ENCODE measurements at regions not wholly inside any gene's neighbourhood (a gene's known extent, or its start where the extent isn't known, plus 50 kb on each side); places are given as distances from the start of the nearest gene placed in this dataset.

DNA sequence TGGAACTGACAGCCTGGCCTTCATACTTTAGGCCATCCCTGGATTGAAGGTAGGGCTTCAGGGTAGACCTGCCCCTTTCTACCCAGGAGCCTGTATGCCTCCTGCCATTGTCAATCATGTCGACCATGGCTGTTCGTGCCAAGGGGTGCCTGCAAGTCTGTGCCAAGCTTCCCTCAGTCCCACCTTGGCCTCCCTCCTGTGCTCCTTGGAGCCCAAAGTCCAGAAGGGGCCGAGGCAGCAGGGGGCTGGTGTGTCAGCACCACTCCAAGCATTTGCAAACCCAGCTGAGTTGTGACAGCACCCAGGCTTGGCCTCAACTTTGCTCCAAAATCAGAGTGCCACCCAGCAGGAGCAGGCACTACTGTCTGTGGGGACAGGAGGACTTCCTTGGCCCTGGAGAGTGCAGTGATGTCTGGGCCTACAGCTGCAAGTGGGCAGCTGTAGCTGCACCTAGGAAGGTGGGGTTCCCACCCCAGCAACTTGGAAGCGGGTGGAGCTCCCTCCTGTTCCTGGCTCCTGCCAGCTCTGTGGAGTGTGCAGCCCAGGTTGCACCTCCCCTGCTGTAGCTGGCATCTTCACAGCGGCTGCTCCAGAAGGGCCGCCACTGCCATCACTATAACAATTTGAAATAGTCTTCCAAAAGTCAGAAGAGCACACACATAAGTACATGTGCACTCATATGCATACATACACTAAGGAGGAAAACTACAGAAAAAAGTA is 1719.3 kb downstream of the HACE1 start:
- H3K4me3 ChIP-seq (ENCODE audit: control insufficient read depth in 1 of 7, extremely low read depth in 1 of 7, insufficient read depth in 4 of 7, low read depth in 2 of 7, low read length in 6 of 7): no peak overlapping the region
- CTCF ChIA-PET: no interaction called here
- H3K27me3 ChIP-seq (replicated peaks in 2 of 5; ENCODE audit: control insufficient read depth in 4 of 5, insufficient read depth in 5 of 5, low read length in 4 of 5): no peaks in the 10 kb centered on the region
- H3K9me3 ChIP-seq (ENCODE audit: control extremely low read depth in 1 of 5, control insufficient read depth in 4 of 5, insufficient read depth in 2 of 5, low read depth in 1 of 5, low read length in 4 of 5): no peaks in the 10 kb centered on the region
- WGBS (ENCODE audit: insufficient coverage): 86% methylated on average over 4 of the region's 6 CpGs
- H3K27ac ChIP-seq (ENCODE audit: insufficient read depth in 1 of 2, low read depth in 1 of 2, low read length in 2 of 2, poor library complexity in 1 of 2, severe bottlenecking in 2 of 2): no peak overlapping the region
- no peaks in the 10 kb centered on the region for H3K4me1 ChIP-seq (ENCODE audit: control extremely low read depth in 1 of 4, control insufficient read depth in 4 of 4, insufficient read depth in 4 of 4, low read length in 3 of 4)
- H3K36me3 ChIP-seq (ENCODE audit: control insufficient read depth in 4 of 4, insufficient read depth in 4 of 4, low read length in 3 of 4): no peaks in the 10 kb centered on the region
- POLR2A ChIA-PET: no interaction called here
- DNase-seq: no peak

DNA sequence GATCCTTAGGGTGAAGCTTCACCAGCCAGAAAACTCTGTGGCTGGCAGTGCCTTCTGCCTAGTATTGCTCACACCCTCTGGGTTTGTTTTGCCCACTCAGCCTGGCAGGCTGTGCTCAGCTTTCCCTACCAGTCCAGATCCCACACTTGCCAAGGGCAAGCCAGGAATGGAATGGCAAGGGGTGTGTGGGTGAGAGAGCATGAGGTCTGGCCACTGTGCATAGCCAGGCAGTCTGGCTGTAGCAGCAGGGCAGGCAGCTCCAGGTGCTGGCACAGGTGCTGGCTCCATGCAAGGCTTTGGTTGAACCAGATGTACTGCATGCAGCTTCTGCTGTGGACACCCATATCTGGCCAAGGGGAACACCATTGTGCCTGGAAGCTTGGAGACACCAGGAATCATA is 1720.3 kb downstream of the HACE1 start:
- DNase-seq: no peak
- ChIA-PET POLR2A (no interaction called here), CTCF (no interaction called here)
- Histone ChIP-seq H3K36me3 (ENCODE audit: control insufficient read depth in 4 of 4, insufficient read depth in 4 of 4, low read length in 3 of 4) (no peaks in the 10 kb centered on the region), H3K4me1 (ENCODE audit: control extremely low read depth in 1 of 4, control insufficient read depth in 4 of 4, insufficient read depth in 4 of 4, low read length in 3 of 4) (no peaks in the 10 kb centered on the region), H3K27ac (ENCODE audit: insufficient read depth in 1 of 2, low read depth in 1 of 2, low read length in 2 of 2, poor library complexity in 1 of 2, severe bottlenecking in 2 of 2) (no peak overlapping the region), H3K27me3 (replicated peaks in 2 of 5; ENCODE audit: control insufficient read depth in 4 of 5, insufficient read depth in 5 of 5, low read length in 4 of 5) (no peaks in the 10 kb centered on the region), H3K9me3 (ENCODE audit: control extremely low read depth in 1 of 5, control insufficient read depth in 4 of 5, insufficient read depth in 2 of 5, low read depth in 1 of 5, low read length in 4 of 5) (no peaks in the 10 kb centered on the region), H3K4me3 (ENCODE audit: control insufficient read depth in 1 of 7, extremely low read depth in 1 of 7, insufficient read depth in 4 of 7, low read depth in 2 of 7, low read length in 6 of 7) (no peak overlapping the region)

DNA sequence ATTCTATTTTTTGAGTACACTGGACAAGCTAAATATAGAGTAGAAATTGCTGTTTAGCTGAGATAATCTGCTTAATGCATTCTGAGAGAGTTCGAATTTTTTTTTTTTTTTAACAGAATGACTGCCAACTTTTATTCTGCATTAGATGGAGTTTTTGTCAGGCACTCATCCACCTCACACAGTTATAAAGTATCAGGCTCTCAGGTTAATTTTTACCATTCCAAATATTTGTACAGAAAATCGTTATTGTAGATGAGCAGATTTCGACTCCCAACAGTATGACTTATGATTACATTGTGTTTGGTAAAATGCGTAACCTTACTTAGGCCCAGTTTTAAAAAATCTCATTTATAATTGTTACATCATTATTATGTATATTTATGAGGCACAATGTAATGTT is 1731.0 kb downstream of the GRIK2 start:
- ChIA-PET POLR2A (no interaction called here), CTCF (no interaction called here)
- no peak overlapping the region for H3K27ac ChIP-seq (ENCODE audit: insufficient read depth in 1 of 2, low read depth in 1 of 2, low read length in 2 of 2, poor library complexity in 1 of 2, severe bottlenecking in 2 of 2)
- H3K9me3 ChIP-seq (ENCODE audit: control extremely low read depth in 1 of 5, control insufficient read depth in 4 of 5, insufficient read depth in 2 of 5, low read depth in 1 of 5, low read length in 4 of 5): no peaks in the 10 kb centered on the region
- DNase-seq: no peak
- H3K27me3 ChIP-seq (replicated peaks in 2 of 5; ENCODE audit: control insufficient read depth in 4 of 5, insufficient read depth in 5 of 5, low read length in 4 of 5): no peaks in the 10 kb centered on the region
- H3K4me1 ChIP-seq (ENCODE audit: control extremely low read depth in 1 of 4, control insufficient read depth in 4 of 4, insufficient read depth in 4 of 4, low read length in 3 of 4): no peaks in the 10 kb centered on the region
- no peaks in the 10 kb centered on the region for H3K36me3 ChIP-seq (ENCODE audit: control insufficient read depth in 4 of 4, insufficient read depth in 4 of 4, low read length in 3 of 4)
- H3K4me3 ChIP-seq (ENCODE audit: control insufficient read depth in 1 of 7, extremely low read depth in 1 of 7, insufficient read depth in 4 of 7, low read depth in 2 of 7, low read length in 6 of 7): no peak overlapping the region
- WGBS (ENCODE audit: insufficient coverage): 80% methylated on average over 1 of the region's 4 CpGs

- CTCF ChIA-PET: interaction anchor here (1.4 kb wide), 1 partner anchor 11 kb away, joined by 3 read pairs; no protein-coding TSS in a partner anchor
Measured at GRCh38 chr6:103122766-103123601, 1729.5 kb downstream of the GRIK2 start.

DNA sequence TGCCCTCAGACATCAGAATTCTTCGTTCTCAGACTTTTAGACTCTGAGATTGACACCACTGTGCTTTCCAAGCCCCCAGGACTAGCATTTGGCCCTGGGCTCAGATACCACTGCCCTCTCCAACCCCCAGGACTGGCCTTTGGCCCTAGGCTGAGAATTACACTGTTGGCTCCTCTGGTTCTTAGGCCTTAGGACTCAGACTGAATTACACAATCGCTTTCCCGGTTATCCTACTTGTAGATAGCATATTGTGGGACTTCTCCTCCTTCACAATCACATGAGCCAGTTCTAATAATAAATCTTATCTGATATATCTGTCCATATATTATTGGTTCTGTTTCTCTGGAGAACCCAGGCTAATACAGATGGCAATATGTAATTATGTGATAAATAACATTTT is 1725.5 kb downstream of the GRIK2 start:
- Histone ChIP-seq H3K4me1 (ENCODE audit: control extremely low read depth in 1 of 4, control insufficient read depth in 4 of 4, insufficient read depth in 4 of 4, low read length in 3 of 4) (no peaks in the 10 kb centered on the region), H3K9me3 (ENCODE audit: control extremely low read depth in 1 of 5, control insufficient read depth in 4 of 5, insufficient read depth in 2 of 5, low read depth in 1 of 5, low read length in 4 of 5) (no peaks in the 10 kb centered on the region), H3K4me3 (ENCODE audit: control insufficient read depth in 1 of 7, extremely low read depth in 1 of 7, insufficient read depth in 4 of 7, low read depth in 2 of 7, low read length in 6 of 7) (no peak overlapping the region), H3K27ac (ENCODE audit: insufficient read depth in 1 of 2, low read depth in 1 of 2, low read length in 2 of 2, poor library complexity in 1 of 2, severe bottlenecking in 2 of 2) (no peak overlapping the region), H3K36me3 (ENCODE audit: control insufficient read depth in 4 of 4, insufficient read depth in 4 of 4, low read length in 3 of 4) (no peaks in the 10 kb centered on the region), H3K27me3 (replicated peaks in 2 of 5; ENCODE audit: control insufficient read depth in 4 of 5, insufficient read depth in 5 of 5, low read length in 4 of 5) (no peaks in the 10 kb centered on the region)
- ChIA-PET POLR2A (no interaction called here), CTCF (no interaction called here)
- DNase-seq: no peak
- WGBS (ENCODE audit: insufficient coverage): 100% methylated on average over 1 of the region's 3 CpGs

More at GRCh38 chr6:103122766-103123601, 1729.5 kb downstream of the GRIK2 start:
- POLR2A ChIA-PET: no interaction called here
- 41% methylated on average over 8 of the region's 10 CpGs for WGBS (ENCODE audit: insufficient coverage)
- Histone ChIP-seq H3K4me1 (ENCODE audit: control extremely low read depth in 1 of 4, control insufficient read depth in 4 of 4, insufficient read depth in 4 of 4, low read length in 3 of 4) (no peaks in the 10 kb centered on the region), H3K27ac (ENCODE audit: insufficient read depth in 1 of 2, low read depth in 1 of 2, low read length in 2 of 2, poor library complexity in 1 of 2, severe bottlenecking in 2 of 2) (no peak overlapping the region), H3K27me3 (replicated peaks in 2 of 5; ENCODE audit: control insufficient read depth in 4 of 5, insufficient read depth in 5 of 5, low read length in 4 of 5) (no peaks in the 10 kb centered on the region), H3K9me3 (ENCODE audit: control extremely low read depth in 1 of 5, control insufficient read depth in 4 of 5, insufficient read depth in 2 of 5, low read depth in 1 of 5, low read length in 4 of 5) (no peaks in the 10 kb centered on the region), H3K36me3 (ENCODE audit: control insufficient read depth in 4 of 4, insufficient read depth in 4 of 4, low read length in 3 of 4) (no peaks in the 10 kb centered on the region), H3K4me3 (ENCODE audit: control insufficient read depth in 1 of 7, extremely low read depth in 1 of 7, insufficient read depth in 4 of 7, low read depth in 2 of 7, low read length in 6 of 7) (no peak overlapping the region)
- DNase-seq: peak in 2 of 3 donors; percentile 7 to 13

DNA sequence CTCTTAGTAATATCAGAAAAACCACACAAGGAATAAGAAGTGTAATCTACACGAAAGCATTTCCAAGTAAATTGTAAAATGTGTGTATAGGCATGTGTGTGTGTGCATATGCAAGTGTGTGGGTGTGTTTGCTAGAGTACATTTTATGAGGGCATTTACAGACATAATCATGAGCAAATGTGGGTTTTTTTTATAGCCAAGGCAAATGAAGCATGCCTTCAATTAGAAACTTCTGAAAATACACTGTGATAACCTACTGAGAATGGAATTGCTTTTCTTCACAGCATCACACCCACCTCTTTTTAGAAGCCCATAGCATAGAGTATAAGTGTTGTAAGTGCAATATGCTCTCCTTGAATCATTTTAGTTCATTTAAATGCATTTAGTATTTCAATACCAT is 1721.1 kb downstream of the GRIK2 start:
- ChIA-PET CTCF (no interaction called here), POLR2A (no interaction called here)
- no peak for DNase-seq
- no peaks in the 10 kb centered on the region for H3K4me1 ChIP-seq (ENCODE audit: control extremely low read depth in 1 of 4, control insufficient read depth in 4 of 4, insufficient read depth in 4 of 4, low read length in 3 of 4)
- H3K9me3 ChIP-seq (ENCODE audit: control extremely low read depth in 1 of 5, control insufficient read depth in 4 of 5, insufficient read depth in 2 of 5, low read depth in 1 of 5, low read length in 4 of 5): no peaks in the 10 kb centered on the region
- H3K27me3 ChIP-seq (replicated peaks in 2 of 5; ENCODE audit: control insufficient read depth in 4 of 5, insufficient read depth in 5 of 5, low read length in 4 of 5): no peaks in the 10 kb centered on the region
- no peak overlapping the region for H3K27ac ChIP-seq (ENCODE audit: insufficient read depth in 1 of 2, low read depth in 1 of 2, low read length in 2 of 2, poor library complexity in 1 of 2, severe bottlenecking in 2 of 2)
- no peak overlapping the region for H3K4me3 ChIP-seq (ENCODE audit: control insufficient read depth in 1 of 7, extremely low read depth in 1 of 7, insufficient read depth in 4 of 7, low read depth in 2 of 7, low read length in 6 of 7)
- WGBS (ENCODE audit: insufficient coverage): no CpG with 5 or more reads among the region's 1 CpG
- H3K36me3 ChIP-seq (ENCODE audit: control insufficient read depth in 4 of 4, insufficient read depth in 4 of 4, low read length in 3 of 4): no peaks in the 10 kb centered on the region

- Histone ChIP-seq H3K4me1 (ENCODE audit: control extremely low read depth in 1 of 4, control insufficient read depth in 4 of 4, insufficient read depth in 4 of 4, low read length in 3 of 4) (no peaks in the 10 kb centered on the region), H3K4me3 (ENCODE audit: control insufficient read depth in 1 of 7, extremely low read depth in 1 of 7, insufficient read depth in 4 of 7, low read depth in 2 of 7, low read length in 6 of 7) (no peak overlapping the region), H3K27ac (ENCODE audit: insufficient read depth in 1 of 2, low read depth in 1 of 2, low read length in 2 of 2, poor library complexity in 1 of 2, severe bottlenecking in 2 of 2) (no peak overlapping the region), H3K36me3 (ENCODE audit: control insufficient read depth in 4 of 4, insufficient read depth in 4 of 4, low read length in 3 of 4) (no peaks in the 10 kb centered on the region), H3K9me3 (ENCODE audit: control extremely low read depth in 1 of 5, control insufficient read depth in 4 of 5, insufficient read depth in 2 of 5, low read depth in 1 of 5, low read length in 4 of 5) (no peaks in the 10 kb centered on the region), H3K27me3 (replicated peaks in 2 of 5; ENCODE audit: control insufficient read depth in 4 of 5, insufficient read depth in 5 of 5, low read length in 4 of 5) (no peaks in the 10 kb centered on the region)
- CTCF ChIA-PET: no interaction called here
- DNase-seq: no peak
- POLR2A ChIA-PET: no interaction called here
- no CpG with 5 or more reads among the region's 1 CpG for WGBS (ENCODE audit: insufficient coverage)
Measured at GRCh38 chr6:103113416-103113815, 1719.9 kb downstream of the GRIK2 start.
